GM13976 (cell line): ENCODE measurements at regions not wholly inside any gene's neighbourhood (a gene's known extent, or its start where the extent isn't known, plus 50 kb on each side); places are given as distances from the start of the nearest gene placed in this dataset.

ENCODE experiments used
- DNase-seq: peaks from one replicate; pipeline ENCODE4 v3.0.0; 2012; ENCODE audit warnings: low spot score
- CTCF ChIP-seq: IDR thresholded peaks from 2 replicates; pipeline ENCODE4 v1.5.1; 2012; ENCODE audit warnings: borderline replicate concordance, mild to moderate bottlenecking; ENCODE audit not compliant: insufficient read depth; ENCODE audit errors: extremely low read depth, missing control alignments, control extremely low read depth
- in situ Hi-C: fragments of 300-500 bp; cut with MboI; formaldehyde crosslinking; loops from one replicate; pipeline ENCODE4 v1.12.0; 2022; ENCODE audit warnings: low sequenced_read_pairs, mixed read lengths, inconsistent platforms; ENCODE audit not compliant: unreplicated experiment

GRCh38 chr15:25228261-25228660, 210.6 kb downstream of the UBE3A start:
- DNase-seq: no peak
- TF ChIP-seq CTCF: no peak
- in situ Hi-C loops: no loop called here

GRCh38 chr15:25230442-25230841, 208.4 kb downstream of the UBE3A start:
- no peak for DNase-seq
- TF ChIP-seq CTCF: no peak
- in situ Hi-C loops: no loop called here

- TF ChIP-seq CTCF: no peak
- in situ Hi-C loops: no loop called here
Observed at GRCh38 chr15:25233766-25234350, 205.0 kb downstream of the UBE3A start.

GRCh38 chr15:25234831-25235230, 204.0 kb downstream of the UBE3A start:
- no peak for DNase-seq
- TF ChIP-seq CTCF: no peak
- in situ Hi-C loops: no loop called here

More at GRCh38 chr15:25233766-25234350, 205.0 kb downstream of the UBE3A start:
- no peak for DNase-seq

GRCh38 chr15:25235391-25235790, 203.4 kb downstream of the UBE3A start:
- TF ChIP-seq CTCF: no peak
- in situ Hi-C loops: no loop called here

GRCh38 chr15:25236143-25236860, 202.5 kb downstream of the UBE3A start:
- no peak for TF ChIP-seq CTCF
- in situ Hi-C loops: no loop called here
- no peak for DNase-seq

More at GRCh38 chr15:25235391-25235790, 203.4 kb downstream of the UBE3A start:
- no peak for DNase-seq
